ENCODE measurements at regions not wholly inside any gene's neighbourhood (a gene's known extent, or its start where the extent isn't known, plus 50 kb on each side); places are given as distances from the start of the nearest gene placed in this dataset.

- no peak overlapping the region for H3K27ac ChIP-seq (ENCODE audit: insufficient read length, low read depth, low read length)
- no peak overlapping the region for H3K4ac ChIP-seq (ENCODE audit: low read depth, low read length)
- DNase-seq: no peak
- Mint-ChIP-seq H3K4me3 (no peak overlapping the region), H3K36me3 (ENCODE audit: insufficient read depth in 1 of 3, low read depth in 3 of 3) (no peaks in the 10 kb centered on the region), H3K9me3 (peaks cover 0 to 2% of the 10 kb centered on the region in 2 experiments; a peak in 2 of 5 replicates), H3K27me3 (ENCODE audit: low read depth) (peaks cover 2% of the 10 kb centered on the region; the same call in 1 of the 2 replicates), H3K4me1 (peaks cover 12 to 22% of the 10 kb centered on the region in 2 experiments), H3K27ac (no peak overlapping the region)
- H4K91ac ChIP-seq (ENCODE audit: insufficient read length, low read depth, low read length): no peak overlapping the region
- no peak overlapping the region for H4K5ac ChIP-seq (ENCODE audit: insufficient read length, low read depth, low read length)
- no peak overlapping the region for H2BK120ac ChIP-seq (ENCODE audit: low read depth, low read length, poor library complexity, severe bottlenecking)
- H3K23me2 ChIP-seq (ENCODE audit: insufficient read length, low read depth, low read length, poor library complexity, severe bottlenecking): no peaks in the 10 kb centered on the region
- H3K27me3 ChIP-seq (ENCODE audit: insufficient read depth, low read length): no peaks in the 10 kb centered on the region
- H3K79me1 ChIP-seq (ENCODE audit: insufficient read depth, low read depth, low read length, poor library complexity, severe bottlenecking): no peaks in the 10 kb centered on the region
- no peak overlapping the region for H2BK15ac ChIP-seq (ENCODE audit: low read depth, low read length)
- H2BK12ac ChIP-seq (ENCODE audit: insufficient read length, low read depth, low read length): no peak overlapping the region
- H4K8ac ChIP-seq (replicated peaks; ENCODE audit: insufficient read length, low read depth, low read length): no peak overlapping the region
- no peak overlapping the region for H2BK20ac ChIP-seq (ENCODE audit: low read depth, low read length, poor library complexity, severe bottlenecking)
- H2AK5ac ChIP-seq (ENCODE audit: insufficient read length, low read length): no peak overlapping the region
- no peaks in the 10 kb centered on the region for H3K79me2 ChIP-seq (ENCODE audit: insufficient read depth, low read length)
- no peak overlapping the region for H2AFZ ChIP-seq (ENCODE audit: low read length)
- H3K18ac ChIP-seq (ENCODE audit: insufficient read length, low read depth, low read length): no peak overlapping the region
- no peak overlapping the region for H3T11ph ChIP-seq (ENCODE audit: low read length)
- H4K20me1 ChIP-seq (ENCODE audit: control insufficient read depth, insufficient read depth, insufficient read length): no peaks in the 10 kb centered on the region
- peaks cover 8% of the 10 kb centered on the region; the same call in 1 of the 2 replicates for H3K4me1 ChIP-seq (ENCODE audit: insufficient read depth, low read length)
- no peak overlapping the region for H2BK5ac ChIP-seq (ENCODE audit: insufficient read length, low read length)
- H3K56ac ChIP-seq (ENCODE audit: insufficient read length, low read depth, low read length): no peak overlapping the region
- H3K4me2 ChIP-seq (ENCODE audit: insufficient read depth, insufficient read length, low read length): no peak overlapping the region
- TF ChIP-seq CTCF (conservative IDR thresholded peaks at IDR 0.05): no peak
- no peaks in the 10 kb centered on the region for H3K9me3 ChIP-seq (ENCODE audit: control insufficient read depth, low read depth, low read length)
- no peak overlapping the region for H3K23ac ChIP-seq (ENCODE audit: insufficient read length, low read depth, low read length)
- H3K14ac ChIP-seq (ENCODE audit: insufficient read depth, low read length): no peak overlapping the region
- H3K9ac ChIP-seq (ENCODE audit: extremely low read depth, insufficient read length, low read length): no peak overlapping the region
- WGBS (ENCODE audit: extremely low coverage, insufficient read length, low lambda C conversion rate): no CpG with 5 or more reads among the region's 4 CpGs
Observed at GRCh38 chr10:3848775-3849635, 64.0 kb upstream of the KLF6 start.
